Activated CD8-positive, alpha-beta memory T cell treated with anti-CD3 and anti-CD28 coated beads, Interleukin-2, amount 50 U/mL, for 24 hours (primary cell): ENCODE measurements at regions not wholly inside any gene's neighbourhood (a gene's known extent, or its start where the extent isn't known, plus 50 kb on each side); places are given as distances from the start of the nearest gene placed in this dataset.

ENCODE experiments used
- DNase-seq: peaks from one replicate; pipeline ENCODE4 v3.0.0-alpha.2; 2020; ENCODE audit errors: extremely low read depth

DNA sequence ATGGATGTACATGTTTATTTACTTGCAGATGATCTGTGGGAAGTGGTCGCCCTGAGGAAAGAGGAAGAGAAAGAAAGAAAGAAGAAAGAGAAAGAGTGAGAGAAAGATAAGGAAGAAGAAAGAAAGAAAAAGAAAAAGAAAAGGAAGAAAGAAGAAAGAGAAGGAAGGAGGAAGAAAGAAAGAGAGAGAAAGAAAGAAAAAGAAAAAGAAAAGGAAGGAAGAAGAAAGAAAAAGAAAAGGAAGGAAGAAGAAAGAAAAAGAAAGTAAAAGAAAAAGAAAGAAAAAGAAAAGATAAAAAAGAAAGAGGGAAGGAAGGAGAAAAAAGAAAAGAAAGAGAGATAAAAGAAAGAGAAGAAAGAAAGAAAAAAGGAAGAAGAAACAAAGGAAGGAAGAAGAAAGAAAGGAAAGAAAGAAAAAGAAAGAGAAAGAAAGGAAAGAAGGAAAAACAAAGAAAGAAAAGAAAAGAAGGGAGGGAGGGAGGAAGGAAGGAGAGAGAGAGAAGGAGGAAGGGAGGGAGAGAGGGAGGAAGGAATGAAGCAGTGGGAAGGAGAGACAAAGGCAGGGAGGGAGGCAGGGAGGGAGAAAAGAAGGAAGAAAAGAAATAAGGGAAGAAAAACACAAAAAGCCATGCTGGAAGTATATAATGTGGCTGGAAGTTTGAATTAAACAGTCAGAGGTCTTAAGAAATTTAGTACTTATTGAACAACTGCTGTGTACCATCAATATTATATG is 976.6 kb downstream of the FAM181B start:
- DNase-seq, result no peak

GRCh38 chr11:81749245-81749644 is 984.4 kb downstream of the FAM181B start:
- no peak for DNase-seq

GRCh38 chr11:81744336-81745116 is 989.1 kb downstream of the FAM181B start:
- no peak for DNase-seq

- no peak for DNase-seq
Measured at GRCh38 chr11:81725701-81726100, 1008.0 kb downstream of the FAM181B start.

DNA sequence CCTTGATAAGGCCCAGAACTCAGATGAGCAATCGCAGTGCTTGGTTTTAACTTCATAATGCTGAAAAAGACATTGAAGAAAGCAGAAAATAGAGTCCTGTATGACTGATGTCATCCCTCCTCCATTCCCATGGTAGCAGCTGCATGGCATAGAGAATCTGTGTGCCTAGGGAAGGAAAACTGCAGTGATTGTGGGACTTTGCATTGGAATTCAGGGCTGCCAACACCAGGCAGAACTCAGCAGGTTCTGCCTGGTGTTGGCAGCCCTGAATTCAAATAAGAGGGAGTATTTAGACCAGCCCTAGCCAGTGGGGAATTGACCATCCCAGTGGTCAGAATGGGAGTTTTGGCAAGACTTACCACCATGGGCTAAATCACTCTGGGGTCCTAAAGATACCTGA is 1016.0 kb downstream of the FAM181B start:
- DNase-seq, result no peak

- DNase-seq, result no peak
Measured at GRCh38 chr11:81707881-81708280, 1025.8 kb downstream of the FAM181B start.

DNA sequence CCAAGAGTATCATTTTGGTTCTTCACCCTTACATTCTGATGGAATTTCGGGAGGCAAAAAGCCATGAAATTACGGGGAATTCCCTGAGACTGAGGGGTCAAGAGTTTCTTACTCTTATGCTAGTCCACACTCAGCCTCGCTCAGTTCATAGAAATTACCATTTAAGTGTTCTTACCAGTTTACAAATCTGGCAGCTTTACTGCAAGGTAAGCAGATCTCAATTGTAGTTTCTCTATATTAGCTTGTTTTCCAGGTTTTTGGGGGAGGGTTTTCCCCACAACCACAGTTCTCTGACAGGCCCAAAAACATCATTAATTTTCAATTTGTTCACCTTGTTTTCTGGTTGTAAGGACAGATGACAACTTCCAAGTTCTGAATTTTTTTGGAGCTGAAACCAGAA is 1028.4 kb downstream of the FAM181B start:
- DNase-seq, result no peak

DNA sequence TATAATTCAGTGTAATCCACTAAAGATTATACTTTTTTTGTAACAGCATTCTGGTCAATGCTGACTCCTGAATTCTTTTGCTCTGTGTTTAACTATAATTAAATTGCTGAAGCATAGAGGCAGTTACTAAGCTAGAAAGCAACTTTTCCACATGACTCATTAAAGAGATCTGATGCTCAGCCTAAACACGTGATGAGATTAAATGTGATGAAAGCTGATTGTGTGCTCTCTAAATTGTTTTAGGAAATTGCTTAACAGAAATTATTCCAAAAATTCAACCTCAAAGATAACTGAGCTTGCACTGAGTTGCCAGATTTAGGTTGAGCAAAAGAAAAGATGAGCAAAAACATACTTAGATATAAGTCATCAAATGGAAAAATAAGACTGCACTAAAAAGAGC is 1033.6 kb downstream of the FAM181B start:
- DNase-seq, result no peak

GRCh38 chr11:81687057-81687456 is 1046.6 kb downstream of the FAM181B start:
- no peak for DNase-seq

- DNase-seq, result no peak
Measured at GRCh38 chr11:81674211-81674610, 1059.5 kb downstream of the FAM181B start.

GRCh38 chr11:81673001-81673400 is 1060.7 kb downstream of the FAM181B start:
- DNase-seq, result no peak

GRCh38 chr11:81669935-81670543 is 1063.6 kb downstream of the FAM181B start:
- no peak for DNase-seq

DNA sequence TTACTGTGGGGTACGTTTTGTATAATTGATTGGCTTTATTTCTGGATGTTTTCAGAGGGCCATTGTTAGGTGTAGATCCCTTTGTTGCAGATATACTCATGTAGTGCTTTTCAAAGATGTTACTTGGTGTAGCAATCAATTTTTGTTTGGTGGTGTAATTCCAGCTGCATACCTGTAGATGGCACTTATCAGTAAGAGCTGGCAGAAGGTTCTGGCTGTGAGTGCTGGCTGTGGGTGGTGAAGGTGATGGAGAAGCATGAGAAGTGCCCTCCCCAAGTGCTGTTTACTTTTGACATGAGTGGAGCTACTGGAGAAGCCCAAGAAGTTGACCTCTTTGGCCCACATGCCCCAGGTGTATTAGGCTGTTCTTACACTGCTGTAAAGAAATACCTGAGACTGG is 1074.9 kb downstream of the FAM181B start:
- no peak for DNase-seq

- DNase-seq, result no peak
Measured at GRCh38 chr11:81655351-81655750, 1078.3 kb downstream of the FAM181B start.

DNA sequence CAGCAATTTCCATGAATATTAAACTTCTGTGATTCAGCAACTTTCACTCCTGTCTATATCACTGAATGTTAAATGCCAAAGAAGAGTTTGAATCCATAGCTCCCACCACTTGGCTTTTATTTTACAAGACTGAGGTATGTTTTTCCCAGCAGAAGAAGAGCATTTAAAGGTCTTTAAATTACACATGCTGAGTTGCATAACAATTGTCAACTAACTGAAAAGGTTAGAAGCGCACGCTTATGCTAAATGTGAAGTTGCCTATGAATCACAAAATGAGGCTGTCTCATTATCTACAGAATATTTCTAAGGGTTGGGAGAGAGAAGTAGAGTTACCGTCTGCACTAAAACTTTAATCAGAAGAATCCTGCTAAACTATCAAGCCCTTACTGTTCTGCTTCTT is 1086.3 kb downstream of the FAM181B start:
- DNase-seq, result no peak

- DNase-seq, result no peak
Measured at GRCh38 chr11:81644239-81644840, 1089.3 kb downstream of the FAM181B start.

DNA sequence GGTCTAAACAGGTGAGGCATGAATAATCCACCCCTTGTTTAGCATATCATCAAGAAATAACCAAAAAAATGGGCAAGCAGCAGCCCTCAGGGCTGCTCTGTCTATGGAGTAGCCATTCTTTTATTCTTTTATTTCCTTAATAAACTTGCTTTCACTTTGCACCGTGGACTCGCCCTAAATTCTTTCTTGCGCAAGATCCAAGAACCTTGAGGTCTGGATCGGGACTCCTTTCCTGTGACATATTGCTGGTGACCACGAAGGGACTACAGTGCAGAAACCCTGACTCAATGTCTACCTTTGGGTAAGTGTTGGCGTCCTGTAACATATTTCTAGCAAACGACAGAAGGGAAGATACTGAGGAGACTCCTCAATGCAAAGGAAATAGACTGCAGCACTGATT is 1099.2 kb downstream of the FAM181B start:
- DNase-seq, result no peak

DNA sequence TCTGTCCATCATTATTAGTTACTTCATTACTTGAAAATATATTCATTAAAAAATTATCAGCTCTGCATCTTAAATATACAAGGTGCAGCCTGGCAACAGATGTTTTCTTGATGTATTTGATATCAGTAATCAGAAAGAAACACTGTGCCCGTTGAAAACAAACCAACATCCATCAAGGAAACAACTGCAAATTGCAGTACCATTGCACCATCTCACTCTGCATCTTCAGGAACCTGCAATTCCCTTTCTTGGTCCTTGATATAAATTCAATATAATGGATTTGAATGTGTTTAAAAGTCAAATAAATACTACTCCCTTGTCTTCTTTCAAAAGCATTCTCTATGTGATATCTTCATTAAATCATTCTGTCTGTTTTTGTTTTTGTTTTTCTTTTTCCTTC is 1131.2 kb downstream of the FAM181B start:
- no peak for DNase-seq

- DNase-seq, result no peak
Measured at GRCh38 chr11:81596704-81597103, 1137.0 kb downstream of the FAM181B start.

- no peak for DNase-seq
Measured at GRCh38 chr11:81585390-81585933, 1148.2 kb downstream of the FAM181B start.

GRCh38 chr11:81579339-81579738 is 1154.3 kb downstream of the FAM181B start:
- no peak for DNase-seq

GRCh38 chr11:81578571-81578970 is 1155.1 kb downstream of the FAM181B start:
- no peak for DNase-seq
